ENCODE measurements at regions not wholly inside any gene's neighbourhood (a gene's known extent, or its start where the extent isn't known, plus 50 kb on each side); places are given as distances from the start of the nearest gene placed in this dataset.

GRCh38 chr1:17914131-17914530, 159.0 kb downstream of the ACTL8 start:
- TF ChIP-seq CTCF (conservative IDR thresholded peaks at IDR 0.05; ENCODE audit: low read depth, low read length), result no peak
- no peak for TF ChIP-seq EZH2 (IDR thresholded peaks at IDR 0.05; ENCODE audit: borderline replicate concordance, low read depth, low read length, poor library complexity, severe bottlenecking)
